ENCODE measurements at regions not wholly inside any gene's neighbourhood (a gene's known extent, or its start where the extent isn't known, plus 50 kb on each side); places are given as distances from the start of the nearest gene placed in this dataset.

DNA sequence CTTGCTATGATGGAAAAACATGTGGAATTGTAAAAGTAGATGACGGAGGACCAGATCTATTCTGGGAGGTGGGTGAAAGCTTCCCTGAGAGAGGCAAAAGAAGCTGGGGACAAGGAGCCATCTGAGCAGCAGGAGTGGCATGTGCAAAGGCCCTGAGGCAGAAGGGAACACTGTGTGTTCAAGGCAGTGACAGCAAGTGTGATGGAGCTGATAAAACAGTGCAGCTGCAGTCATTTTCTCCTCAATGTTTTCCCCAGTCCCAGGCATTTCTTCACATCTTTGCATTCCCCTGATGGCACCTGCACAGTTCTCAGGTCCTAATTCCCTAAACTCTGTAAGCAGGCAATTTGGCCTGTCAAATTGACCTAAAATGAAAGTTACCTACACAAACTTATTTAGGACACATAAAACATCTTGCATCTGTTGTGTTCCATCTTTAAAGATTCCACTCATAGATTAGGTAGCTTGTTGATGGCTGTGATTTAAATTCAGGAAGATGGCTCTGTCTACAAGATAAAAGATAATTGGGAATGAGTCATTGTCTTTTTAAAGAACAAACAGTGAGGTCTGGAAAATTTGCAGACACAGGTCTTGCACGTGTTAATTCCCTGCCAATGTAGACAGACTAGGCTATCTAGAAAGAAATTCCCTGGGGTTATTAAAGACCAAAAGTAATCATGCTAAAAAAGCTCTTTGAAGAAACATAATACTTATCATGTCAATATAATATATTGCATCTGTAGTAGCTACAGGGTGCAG is 289.6 kb upstream of the SGCD start (continued):
- TF ChIP-seq, protein P1, sequence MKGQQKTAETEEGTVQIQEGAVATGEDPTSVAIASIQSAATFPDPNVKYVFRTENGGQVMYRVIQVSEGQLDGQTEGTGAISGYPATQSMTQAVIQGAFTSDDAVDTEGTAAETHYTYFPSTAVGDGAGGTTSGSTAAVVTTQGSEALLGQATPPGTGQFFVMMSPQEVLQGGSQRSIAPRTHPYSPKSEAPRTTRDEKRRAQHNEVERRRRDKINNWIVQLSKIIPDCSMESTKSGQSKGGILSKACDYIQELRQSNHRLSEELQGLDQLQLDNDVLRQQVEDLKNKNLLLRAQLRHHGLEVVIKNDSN (CRISPR knock-in tag; IDR thresholded peaks at IDR 0.05), result no peak
- no peak for TF ChIP-seq NR2C2 (CRISPR knock-in tag; IDR thresholded peaks at IDR 0.05)

DNA sequence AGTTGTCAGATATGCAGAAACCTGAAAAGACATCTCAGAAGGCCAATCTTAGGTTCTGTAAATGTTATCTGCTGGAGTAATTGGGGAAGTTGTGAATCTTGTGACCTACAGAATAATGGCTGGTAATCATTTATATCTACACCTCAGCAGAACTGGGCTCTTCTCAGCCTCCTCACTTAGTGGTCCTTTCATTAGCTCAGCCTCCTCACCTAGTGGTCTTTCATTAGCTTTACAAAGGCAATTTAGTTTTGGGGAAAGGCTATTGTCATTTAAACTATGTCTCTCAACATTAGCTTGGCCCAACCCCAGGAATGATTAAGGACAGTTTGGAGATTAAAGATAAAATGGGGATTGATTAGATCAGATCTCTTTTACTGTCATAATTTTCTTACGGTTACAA is 284.2 kb upstream of the SGCD start:
- Mint-ChIP-seq H3K4me1 (peaks cover 26% of the 10 kb centered on the region), H3K4me3 (peak overlapping the region; percentile 21; the same call in 1 of the 2 replicates), H3K9me3 (peaks cover 49% of the 10 kb centered on the region), H3K27me3 (ENCODE audit: low read depth) (peaks cover 13% of the 10 kb centered on the region; the same call in 1 of the 2 replicates), H3K36me3 (peaks cover 30% of the 10 kb centered on the region), H3K27ac (peak overlapping the region; percentile 42; the same call in 1 of the 2 replicates)
- ChIA-PET CTCF (interaction anchor here (0.6 kb wide), 1 partner anchor 9 kb away, joined by 3 read pairs; no protein-coding TSS in a partner anchor), POLR2A (no interaction called here)
- peak; percentile 84 for ATAC-seq
- no peak for DNase-seq (ENCODE audit: low spot score)
- TF ChIP-seq ZNF317 (CRISPR knock-in tag; IDR thresholded peaks at IDR 0.05; ENCODE audit: borderline replicate concordance, low read depth), result no peak
- no peak for TF ChIP-seq NR3C1 (CRISPR knock-in tag; conservative IDR thresholded peaks at IDR 0.05; ENCODE audit: low read depth)
- 0 out of 2 replicates have a peak, but pooled peaks have one; percentile 75 for TF ChIP-seq ZNF396 (CRISPR knock-in tag; IDR thresholded peaks at IDR 0.05; ENCODE audit: borderline replicate concordance)
- TF ChIP-seq FOXK1 (CRISPR knock-in tag; IDR thresholded peaks at IDR 0.05), result no peak
- TF ChIP-seq, protein P2, sequence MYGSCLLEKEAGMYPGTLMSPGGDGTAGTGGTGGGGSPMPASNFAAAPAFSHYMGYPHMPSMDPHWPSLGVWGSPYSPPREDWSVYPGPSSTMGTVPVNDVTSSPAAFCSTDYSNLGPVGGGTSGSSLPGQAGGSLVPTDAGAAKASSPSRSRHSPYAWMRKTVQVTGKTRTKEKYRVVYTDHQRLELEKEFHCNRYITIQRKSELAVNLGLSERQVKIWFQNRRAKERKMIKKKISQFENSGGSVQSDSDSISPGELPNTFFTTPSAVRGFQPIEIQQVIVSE (CRISPR knock-in tag; IDR thresholded peaks at IDR 0.05; ENCODE audit: borderline replicate concordance), result no peak
- TF ChIP-seq NFATC4 (CRISPR knock-in tag; IDR thresholded peaks at IDR 0.05), result no peak
- no peak for TF ChIP-seq ETV6 (CRISPR knock-in tag; IDR thresholded peaks at IDR 0.05)
- no peak for TF ChIP-seq PRRX2 (CRISPR knock-in tag; IDR thresholded peaks at IDR 0.05)
- TF ChIP-seq, protein P3, sequence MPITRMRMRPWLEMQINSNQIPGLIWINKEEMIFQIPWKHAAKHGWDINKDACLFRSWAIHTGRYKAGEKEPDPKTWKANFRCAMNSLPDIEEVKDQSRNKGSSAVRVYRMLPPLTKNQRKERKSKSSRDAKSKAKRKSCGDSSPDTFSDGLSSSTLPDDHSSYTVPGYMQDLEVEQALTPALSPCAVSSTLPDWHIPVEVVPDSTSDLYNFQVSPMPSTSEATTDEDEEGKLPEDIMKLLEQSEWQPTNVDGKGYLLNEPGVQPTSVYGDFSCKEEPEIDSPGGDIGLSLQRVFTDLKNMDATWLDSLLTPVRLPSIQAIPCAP (CRISPR knock-in tag; IDR thresholded peaks at IDR 0.05), result no peak
- TF ChIP-seq EMX1 (CRISPR knock-in tag; IDR thresholded peaks at IDR 0.05), result no peak
- TF ChIP-seq MXD4 (CRISPR knock-in tag; IDR thresholded peaks at IDR 0.05; ENCODE audit: borderline replicate concordance), result peak; percentile 90
- no peak for TF ChIP-seq TEAD4 (CRISPR knock-in tag; IDR thresholded peaks at IDR 0.05)
- TF ChIP-seq, protein P4, sequence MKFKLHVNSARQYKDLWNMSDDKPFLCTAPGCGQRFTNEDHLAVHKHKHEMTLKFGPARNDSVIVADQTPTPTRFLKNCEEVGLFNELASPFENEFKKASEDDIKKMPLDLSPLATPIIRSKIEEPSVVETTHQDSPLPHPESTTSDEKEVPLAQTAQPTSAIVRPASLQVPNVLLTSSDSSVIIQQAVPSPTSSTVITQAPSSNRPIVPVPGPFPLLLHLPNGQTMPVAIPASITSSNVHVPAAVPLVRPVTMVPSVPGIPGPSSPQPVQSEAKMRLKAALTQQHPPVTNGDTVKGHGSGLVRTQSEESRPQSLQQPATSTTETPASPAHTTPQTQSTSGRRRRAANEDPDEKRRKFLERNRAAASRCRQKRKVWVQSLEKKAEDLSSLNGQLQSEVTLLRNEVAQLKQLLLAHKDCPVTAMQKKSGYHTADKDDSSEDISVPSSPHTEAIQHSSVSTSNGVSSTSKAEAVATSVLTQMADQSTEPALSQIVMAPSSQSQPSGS (CRISPR knock-in tag; IDR thresholded peaks at IDR 0.05; ENCODE audit: borderline replicate concordance, low read depth), result no peak
- no peak for TF ChIP-seq CBFB (CRISPR knock-in tag; IDR thresholded peaks at IDR 0.05; ENCODE audit: low read depth)
- TF ChIP-seq ATF1 (CRISPR knock-in tag; IDR thresholded peaks at IDR 0.05), result no peak
- no peak for TF ChIP-seq JAZF1 (CRISPR knock-in tag; IDR thresholded peaks at IDR 0.05)
- TF ChIP-seq, protein P5, sequence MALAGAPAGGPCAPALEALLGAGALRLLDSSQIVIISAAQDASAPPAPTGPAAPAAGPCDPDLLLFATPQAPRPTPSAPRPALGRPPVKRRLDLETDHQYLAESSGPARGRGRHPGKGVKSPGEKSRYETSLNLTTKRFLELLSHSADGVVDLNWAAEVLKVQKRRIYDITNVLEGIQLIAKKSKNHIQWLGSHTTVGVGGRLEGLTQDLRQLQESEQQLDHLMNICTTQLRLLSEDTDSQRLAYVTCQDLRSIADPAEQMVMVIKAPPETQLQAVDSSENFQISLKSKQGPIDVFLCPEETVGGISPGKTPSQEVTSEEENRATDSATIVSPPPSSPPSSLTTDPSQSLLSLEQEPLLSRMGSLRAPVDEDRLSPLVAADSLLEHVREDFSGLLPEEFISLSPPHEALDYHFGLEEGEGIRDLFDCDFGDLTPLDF (CRISPR knock-in tag; IDR thresholded peaks at IDR 0.05), result no peak
- TF ChIP-seq HMGA2 (CRISPR knock-in tag; IDR thresholded peaks at IDR 0.05), result no peak
- no peak for TF ChIP-seq RELA (CRISPR knock-in tag; IDR thresholded peaks at IDR 0.05; ENCODE audit: borderline replicate concordance)
- peak; percentile 5; the same call in 1 of the 2 replicates for TF ChIP-seq ZNF423 (CRISPR knock-in tag; IDR thresholded peaks at IDR 0.05)
- TF ChIP-seq, protein P6, sequence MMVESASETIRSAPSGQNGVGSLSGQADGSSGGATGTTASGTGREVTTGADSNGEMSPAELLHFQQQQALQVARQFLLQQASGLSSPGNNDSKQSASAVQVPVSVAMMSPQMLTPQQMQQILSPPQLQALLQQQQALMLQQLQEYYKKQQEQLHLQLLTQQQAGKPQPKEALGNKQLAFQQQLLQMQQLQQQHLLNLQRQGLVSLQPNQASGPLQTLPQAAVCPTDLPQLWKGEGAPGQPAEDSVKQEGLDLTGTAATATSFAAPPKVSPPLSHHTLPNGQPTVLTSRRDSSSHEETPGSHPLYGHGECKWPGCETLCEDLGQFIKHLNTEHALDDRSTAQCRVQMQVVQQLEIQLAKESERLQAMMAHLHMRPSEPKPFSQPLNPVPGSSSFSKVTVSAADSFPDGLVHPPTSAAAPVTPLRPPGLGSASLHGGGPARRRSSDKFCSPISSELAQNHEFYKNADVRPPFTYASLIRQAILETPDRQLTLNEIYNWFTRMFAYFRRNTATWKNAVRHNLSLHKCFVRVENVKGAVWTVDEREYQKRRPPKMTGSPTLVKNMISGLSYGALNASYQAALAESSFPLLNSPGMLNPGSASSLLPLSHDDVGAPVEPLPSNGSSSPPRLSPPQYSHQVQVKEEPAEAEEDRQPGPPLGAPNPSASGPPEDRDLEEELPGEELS (CRISPR knock-in tag; IDR thresholded peaks at IDR 0.05), result no peak
- TF ChIP-seq, protein P7, sequence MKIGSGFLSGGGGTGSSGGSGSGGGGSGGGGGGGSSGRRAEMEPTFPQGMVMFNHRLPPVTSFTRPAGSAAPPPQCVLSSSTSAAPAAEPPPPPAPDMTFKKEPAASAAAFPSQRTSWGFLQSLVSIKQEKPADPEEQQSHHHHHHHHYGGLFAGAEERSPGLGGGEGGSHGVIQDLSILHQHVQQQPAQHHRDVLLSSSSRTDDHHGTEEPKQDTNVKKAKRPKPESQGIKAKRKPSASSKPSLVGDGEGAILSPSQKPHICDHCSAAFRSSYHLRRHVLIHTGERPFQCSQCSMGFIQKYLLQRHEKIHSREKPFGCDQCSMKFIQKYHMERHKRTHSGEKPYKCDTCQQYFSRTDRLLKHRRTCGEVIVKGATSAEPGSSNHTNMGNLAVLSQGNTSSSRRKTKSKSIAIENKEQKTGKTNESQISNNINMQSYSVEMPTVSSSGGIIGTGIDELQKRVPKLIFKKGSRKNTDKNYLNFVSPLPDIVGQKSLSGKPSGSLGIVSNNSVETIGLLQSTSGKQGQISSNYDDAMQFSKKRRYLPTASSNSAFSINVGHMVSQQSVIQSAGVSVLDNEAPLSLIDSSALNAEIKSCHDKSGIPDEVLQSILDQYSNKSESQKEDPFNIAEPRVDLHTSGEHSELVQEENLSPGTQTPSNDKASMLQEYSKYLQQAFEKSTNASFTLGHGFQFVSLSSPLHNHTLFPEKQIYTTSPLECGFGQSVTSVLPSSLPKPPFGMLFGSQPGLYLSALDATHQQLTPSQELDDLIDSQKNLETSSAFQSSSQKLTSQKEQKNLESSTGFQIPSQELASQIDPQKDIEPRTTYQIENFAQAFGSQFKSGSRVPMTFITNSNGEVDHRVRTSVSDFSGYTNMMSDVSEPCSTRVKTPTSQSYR (CRISPR knock-in tag; IDR thresholded peaks at IDR 0.05), result no peak
- no peak for TF ChIP-seq OVOL2 (CRISPR knock-in tag; IDR thresholded peaks at IDR 0.05; ENCODE audit: borderline replicate concordance)
- no peak for TF ChIP-seq ZBTB21 (CRISPR knock-in tag; IDR thresholded peaks at IDR 0.05; ENCODE audit: borderline replicate concordance)
